Activated CD8-positive, alpha-beta memory T cell treated with anti-CD3 and anti-CD28 coated beads for 48 hours (primary cell): ENCODE measurements at regions not wholly inside any gene's neighbourhood (a gene's known extent, or its start where the extent isn't known, plus 50 kb on each side); places are given as distances from the start of the nearest gene placed in this dataset.
A peak's percentile ranks its signal among the peaks of the same experiment; 100 is the strongest.
"Not testable (repeated sequence)": the region's sequence is repeated elsewhere in the genome, so short reads cannot be mapped to it uniquely, and the experiment has no call there.

Source experiments
- DNase-seq, 3 experiments: peaks; one replicate each; pipeline ENCODE4 v3.0.0-alpha.2; 2020; ENCODE audit warnings: low read depth in 2 of 3, low spot score in 2 of 3

- DNase-seq = peak in 1 of 3 experiments; percentile 0
Measured at GRCh38 chrX:118254611-118255010, 91.3 kb upstream of the WDR44 start.

GRCh38 chrX:118255921-118256320 lies 90.0 kb upstream of the WDR44 start:
- DNase-seq = no peak

- DNase-seq = no peak
Measured at GRCh38 chrX:118257781-118258180, 88.1 kb upstream of the WDR44 start.

- no peak for DNase-seq
Measured at GRCh38 chrX:118259213-118259612, 86.7 kb upstream of the WDR44 start.

GRCh38 chrX:118261151-118261550 lies 84.8 kb upstream of the WDR44 start:
- no peak for DNase-seq

- DNase-seq = no peak
Measured at GRCh38 chrX:118271775-118272174, 74.1 kb upstream of the WDR44 start.

GRCh38 chrX:118272242-118272641 lies 73.7 kb upstream of the WDR44 start:
- DNase-seq = no peak

GRCh38 chrX:118286066-118286762 lies 59.7 kb upstream of the WDR44 start:
- DNase-seq = no peak

GRCh38 chrX:118295818-118296217 lies 50.1 kb upstream of the WDR44 start:
- DNase-seq = not testable (repeated sequence)
